ENCODE measurements at regions not wholly inside any gene's neighbourhood (a gene's known extent, or its start where the extent isn't known, plus 50 kb on each side); places are given as distances from the start of the nearest gene placed in this dataset.

- TF ChIP-seq CTCF (IDR thresholded peaks at IDR 0.05; ENCODE audit: low read length), result no peak
- no peak for TF ChIP-seq EZH2 (optimal IDR thresholded peaks at IDR 0.05; ENCODE audit: low read depth, low read length)
- no peak for TF ChIP-seq EZH2phosphoT487 (IDR thresholded peaks at IDR 0.05; ENCODE audit: low read length)
Observed at GRCh38 chr13:32960626-32961025, 55.6 kb upstream of the KL start.

All from MM.1S (cell line).